K562 (cell line): ENCODE measurements at regions not wholly inside any gene's neighbourhood (a gene's known extent, or its start where the extent isn't known, plus 50 kb on each side); places are given as distances from the start of the nearest gene placed in this dataset.

Source experiments
- BACH1 ChIP-seq: fragments of 200-800 bp; sonication (Bioruptor generic); IDR thresholded peaks from 2 replicates; pipeline ENCODE4 v1.6.1; 2016; ENCODE audit warnings: missing genetic modification characterization, missing compliant biosample characterization
- ERF ChIP-seq: fragments of 450-650 bp; formaldehyde crosslinking; IDR thresholded peaks from 2 replicates; pipeline ENCODE4 v1.4.0; 2020; ENCODE audit warnings: mild to moderate bottlenecking, mixed read lengths
- FOXK1 ChIP-seq: sonication (generic); formaldehyde crosslinking; IDR thresholded peaks from 2 replicates; pipeline ENCODE4 v1.8.0; 2022; ENCODE audit warnings: missing genetic modification reagents, mild to moderate bottlenecking, borderline replicate concordance
- HNRNPLL ChIP-seq: fragments of 200-400 bp; formaldehyde crosslinking; IDR thresholded peaks from 2 replicates; pipeline ENCODE4 v1.6.1; 2017; ENCODE audit warnings: low read length, low read depth, mild to moderate bottlenecking; ENCODE audit not compliant: poor library complexity, severe bottlenecking
- NR2C2 ChIP-seq, 2 experiments: fragments of 200-800 bp in 1 of 2; sonication (Bioruptor generic) in 1 of 2; sonication (generic) in 1 of 2; formaldehyde crosslinking in 1 of 2; IDR thresholded peaks; 2 replicates each; pipeline versions ENCODE4 v1.6.1 to v1.8.0; 2016 to 2022; ENCODE audit warnings: mild to moderate bottlenecking in 1 of 2, missing compliant biosample characterization in 1 of 2, missing genetic modification characterization in 1 of 2, missing genetic modification reagents in 1 of 2
- POLR2A ChIP-seq: fragments of 450-650 bp; conservative IDR thresholded peaks from 2 replicates; pipeline ENCODE4 v1.6.1; 2016
- POLR2H ChIP-seq: IDR thresholded peaks from 2 replicates; pipeline ENCODE4 v1.6.1; 2016; ENCODE audit warnings: missing genetic modification characterization, low read depth, mild to moderate bottlenecking, control low read depth, missing compliant biosample characterization, moderate library complexity
- RCOR1 ChIP-seq, 2 experiments: IDR thresholded peaks; 2 replicates each; pipeline ENCODE4 v1.6.1; 2012; ENCODE audit warnings: low read depth in 2 of 2, low read length in 2 of 2, borderline replicate concordance in 1 of 2, improper control_type of control experiment in 1 of 2
- SMC3 ChIP-seq: conservative IDR thresholded peaks from 2 replicates; pipeline ENCODE4 v1.6.1; 2011; ENCODE audit warnings: low read depth, low read length, improper control_type of control experiment; ENCODE audit not compliant: insufficient read depth
- TEAD1 ChIP-seq, 2 experiments: fragments of 450-650 bp in 1 of 2; sonication (generic) in 1 of 2; formaldehyde crosslinking; IDR thresholded peaks; 2 replicates each; pipeline versions ENCODE4 v1.4.0 to v1.8.0; 2020 to 2022; ENCODE audit warnings: mild to moderate bottlenecking in 2 of 2, missing genetic modification reagents in 1 of 2
- ZEB2 ChIP-seq: fragments of 450-650 bp; IDR thresholded peaks from 2 replicates; pipeline ENCODE4 v1.6.1; 2016
- ZNF274 ChIP-seq: IDR thresholded peaks from 2 replicates; pipeline ENCODE4 v1.6.1; 2011; ENCODE audit warnings: low read depth, mild to moderate bottlenecking, low read length, moderate library complexity, borderline replicate concordance
- TF ChIP-seq, protein P1 (sequence below): fragments of 200-800 bp; sonication (Bioruptor generic); IDR thresholded peaks from 2 replicates; pipeline ENCODE4 v1.6.1; 2017; ENCODE audit warnings: missing genetic modification characterization, missing compliant biosample characterization
- TF ChIP-seq, protein P2 (sequence below): fragments of 450-650 bp; IDR thresholded peaks from 2 replicates; pipeline ENCODE4 v1.6.1; 2018; ENCODE audit warnings: mild to moderate bottlenecking, low read depth; ENCODE audit not compliant: partially characterized antibody
- TF ChIP-seq, protein P3 (sequence below): sonication (generic); formaldehyde crosslinking; IDR thresholded peaks from 2 replicates; pipeline ENCODE4 v1.5.0; 2020; ENCODE audit warnings: missing genetic modification reagents
- TF ChIP-seq, protein P4 (sequence below): fragments of 450-650 bp; IDR thresholded peaks from 2 replicates; pipeline ENCODE4 v1.6.1; 2016; ENCODE audit warnings: borderline replicate concordance
- TF ChIP-seq, protein P5 (sequence below): fragments of 450-650 bp; IDR thresholded peaks from 2 replicates; pipeline ENCODE4 v1.6.1; 2017; ENCODE audit warnings: antibody characterized with exemption

DNA sequence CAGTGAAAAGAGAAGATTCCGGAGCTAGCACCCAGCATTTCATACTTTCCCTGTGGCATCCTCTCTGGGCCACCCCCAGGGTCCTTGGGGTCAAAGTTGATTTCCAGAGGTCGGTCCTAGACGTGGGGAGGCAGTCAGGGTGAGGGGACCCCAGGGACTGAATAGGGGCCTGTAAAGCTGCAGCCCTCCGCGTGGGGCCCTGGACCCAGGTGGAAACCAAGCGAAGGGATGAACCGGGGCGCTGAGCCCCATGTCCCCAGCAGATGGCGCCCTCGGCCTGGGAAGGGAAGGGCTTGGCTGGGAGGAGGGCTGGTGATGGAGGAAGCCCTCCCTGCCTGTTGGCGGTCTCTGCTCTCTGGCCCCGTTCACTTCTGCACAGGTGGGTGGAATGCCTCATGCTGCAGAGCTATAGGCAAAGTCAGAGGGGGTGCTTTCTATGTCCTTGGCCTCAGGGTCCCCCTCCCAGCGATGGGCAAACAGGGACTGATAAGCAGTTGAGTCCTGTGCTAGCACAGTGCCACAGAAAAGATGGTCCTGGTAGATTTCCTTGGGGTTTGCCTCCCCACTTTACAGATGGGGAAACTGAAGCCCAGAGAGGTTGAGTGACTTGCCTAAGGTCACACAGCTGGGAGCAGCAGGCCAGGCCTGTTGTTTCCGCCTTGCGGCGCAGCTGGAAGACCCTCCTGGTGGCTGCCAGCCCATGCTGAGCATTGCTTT, 163.4 kb upstream of the CIBAR2 start (continued):
- TF ChIP-seq, protein P1, sequence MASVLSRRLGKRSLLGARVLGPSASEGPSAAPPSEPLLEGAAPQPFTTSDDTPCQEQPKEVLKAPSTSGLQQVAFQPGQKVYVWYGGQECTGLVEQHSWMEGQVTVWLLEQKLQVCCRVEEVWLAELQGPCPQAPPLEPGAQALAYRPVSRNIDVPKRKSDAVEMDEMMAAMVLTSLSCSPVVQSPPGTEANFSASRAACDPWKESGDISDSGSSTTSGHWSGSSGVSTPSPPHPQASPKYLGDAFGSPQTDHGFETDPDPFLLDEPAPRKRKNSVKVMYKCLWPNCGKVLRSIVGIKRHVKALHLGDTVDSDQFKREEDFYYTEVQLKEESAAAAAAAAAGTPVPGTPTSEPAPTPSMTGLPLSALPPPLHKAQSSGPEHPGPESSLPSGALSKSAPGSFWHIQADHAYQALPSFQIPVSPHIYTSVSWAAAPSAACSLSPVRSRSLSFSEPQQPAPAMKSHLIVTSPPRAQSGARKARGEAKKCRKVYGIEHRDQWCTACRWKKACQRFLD (CRISPR knock-in tag): no peak
- TF ChIP-seq, protein P2, sequence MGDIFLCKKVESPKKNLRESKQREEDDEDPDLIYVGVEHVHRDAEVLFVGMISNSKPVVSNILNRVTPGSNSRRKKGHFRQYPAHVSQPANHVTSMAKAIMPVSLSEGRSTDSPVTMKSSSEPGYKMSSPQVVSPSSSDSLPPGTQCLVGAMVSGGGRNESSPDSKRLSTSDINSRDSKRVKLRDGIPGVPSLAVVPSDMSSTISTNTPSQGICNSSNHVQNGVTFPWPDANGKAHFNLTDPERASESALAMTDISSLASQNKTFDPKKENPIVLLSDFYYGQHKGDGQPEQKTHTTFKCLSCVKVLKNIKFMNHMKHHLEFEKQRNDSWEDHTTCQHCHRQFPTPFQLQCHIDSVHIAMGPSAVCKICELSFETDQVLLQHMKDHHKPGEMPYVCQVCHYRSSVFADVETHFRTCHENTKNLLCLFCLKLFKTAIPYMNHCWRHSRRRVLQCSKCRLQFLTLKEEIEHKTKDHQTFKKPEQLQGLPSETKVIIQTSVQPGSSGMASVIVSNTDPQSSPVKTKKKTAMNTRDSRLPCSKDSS: no peak
- peak in 1 of 2 experiments; percentile 84; a peak in 1 of 4 replicates for TF ChIP-seq TEAD1 (CRISPR knock-in tag; IDR thresholded peaks at IDR 0.05)
- TF ChIP-seq POLR2H (tag): no peak
- peak; percentile 59; the same call in 1 of the 2 replicates for TF ChIP-seq NR2C2 (CRISPR knock-in tag; IDR thresholded peaks at IDR 0.05)
- TF ChIP-seq NR2C2 (tag; IDR thresholded peaks at IDR 0.05): no peak
- TF ChIP-seq RCOR1 (IDR thresholded peaks at IDR 0.05; ENCODE audit: borderline replicate concordance in 1 of 2, low read depth in 2 of 2, low read length in 2 of 2): peak; percentile 46 to 73; a peak in 2 of 4 replicates
- peak; percentile 95 for TF ChIP-seq SMC3
- TF ChIP-seq HNRNPLL: no peak
- 0 out of 2 replicates have a peak, but pooled peaks have one; percentile 29 for TF ChIP-seq ERF
- TF ChIP-seq POLR2A: no peak
- TF ChIP-seq ZEB2: no peak
- TF ChIP-seq, protein P3, sequence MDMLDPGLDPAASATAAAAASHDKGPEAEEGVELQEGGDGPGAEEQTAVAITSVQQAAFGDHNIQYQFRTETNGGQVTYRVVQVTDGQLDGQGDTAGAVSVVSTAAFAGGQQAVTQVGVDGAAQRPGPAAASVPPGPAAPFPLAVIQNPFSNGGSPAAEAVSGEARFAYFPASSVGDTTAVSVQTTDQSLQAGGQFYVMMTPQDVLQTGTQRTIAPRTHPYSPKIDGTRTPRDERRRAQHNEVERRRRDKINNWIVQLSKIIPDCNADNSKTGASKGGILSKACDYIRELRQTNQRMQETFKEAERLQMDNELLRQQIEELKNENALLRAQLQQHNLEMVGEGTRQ: no peak
- TF ChIP-seq ZNF274: no peak
- no peak for TF ChIP-seq FOXK1 (CRISPR knock-in tag)
- no peak for TF ChIP-seq BACH1 (tag)
- TF ChIP-seq, protein P4, sequence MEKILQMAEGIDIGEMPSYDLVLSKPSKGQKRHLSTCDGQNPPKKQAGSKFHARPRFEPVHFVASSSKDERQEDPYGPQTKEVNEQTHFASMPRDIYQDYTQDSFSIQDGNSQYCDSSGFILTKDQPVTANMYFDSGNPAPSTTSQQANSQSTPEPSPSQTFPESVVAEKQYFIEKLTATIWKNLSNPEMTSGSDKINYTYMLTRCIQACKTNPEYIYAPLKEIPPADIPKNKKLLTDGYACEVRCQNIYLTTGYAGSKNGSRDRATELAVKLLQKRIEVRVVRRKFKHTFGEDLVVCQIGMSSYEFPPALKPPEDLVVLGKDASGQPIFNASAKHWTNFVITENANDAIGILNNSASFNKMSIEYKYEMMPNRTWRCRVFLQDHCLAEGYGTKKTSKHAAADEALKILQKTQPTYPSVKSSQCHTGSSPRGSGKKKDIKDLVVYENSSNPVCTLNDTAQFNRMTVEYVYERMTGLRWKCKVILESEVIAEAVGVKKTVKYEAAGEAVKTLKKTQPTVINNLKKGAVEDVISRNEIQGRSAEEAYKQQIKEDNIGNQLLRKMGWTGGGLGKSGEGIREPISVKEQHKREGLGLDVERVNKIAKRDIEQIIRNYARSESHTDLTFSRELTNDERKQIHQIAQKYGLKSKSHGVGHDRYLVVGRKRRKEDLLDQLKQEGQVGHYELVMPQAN: no peak
- TF ChIP-seq, protein P5, sequence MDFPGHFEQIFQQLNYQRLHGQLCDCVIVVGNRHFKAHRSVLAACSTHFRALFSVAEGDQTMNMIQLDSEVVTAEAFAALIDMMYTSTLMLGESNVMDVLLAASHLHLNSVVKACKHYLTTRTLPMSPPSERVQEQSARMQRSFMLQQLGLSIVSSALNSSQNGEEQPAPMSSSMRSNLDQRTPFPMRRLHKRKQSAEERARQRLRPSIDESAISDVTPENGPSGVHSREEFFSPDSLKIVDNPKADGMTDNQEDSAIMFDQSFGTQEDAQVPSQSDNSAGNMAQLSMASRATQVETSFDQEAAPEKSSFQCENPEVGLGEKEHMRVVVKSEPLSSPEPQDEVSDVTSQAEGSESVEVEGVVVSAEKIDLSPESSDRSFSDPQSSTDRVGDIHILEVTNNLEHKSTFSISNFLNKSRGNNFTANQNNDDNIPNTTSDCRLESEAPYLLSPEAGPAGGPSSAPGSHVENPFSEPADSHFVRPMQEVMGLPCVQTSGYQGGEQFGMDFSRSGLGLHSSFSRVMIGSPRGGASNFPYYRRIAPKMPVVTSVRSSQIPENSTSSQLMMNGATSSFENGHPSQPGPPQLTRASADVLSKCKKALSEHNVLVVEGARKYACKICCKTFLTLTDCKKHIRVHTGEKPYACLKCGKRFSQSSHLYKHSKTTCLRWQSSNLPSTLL: peak; percentile 86
